HG03280 (cell line): ENCODE measurements at regions not wholly inside any gene's neighbourhood (a gene's known extent, or its start where the extent isn't known, plus 50 kb on each side); places are given as distances from the start of the nearest gene placed in this dataset.

ENCODE experiments used
- ATAC-seq: cut with Tn5 transposase; IDR thresholded peaks from one replicate; pipeline ENCODE4 v1.9.1; 2021; ENCODE audit warnings: mild to moderate bottlenecking, moderate library complexity; ENCODE audit not compliant: unreplicated experiment

- no peak for ATAC-seq
Measured at GRCh38 chr2:136226903-136227302, 109.0 kb upstream of the CXCR4 start.

- ATAC-seq: no peak
Measured at GRCh38 chr2:136225950-136226835, 108.2 kb upstream of the CXCR4 start.

GRCh38 chr2:136223274-136223673, 105.3 kb upstream of the CXCR4 start:
- ATAC-seq: no peak

- ATAC-seq: no peak
Measured at GRCh38 chr2:136222862-136223261, 104.9 kb upstream of the CXCR4 start.

GRCh38 chr2:136221026-136221425, 103.1 kb upstream of the CXCR4 start:
- ATAC-seq: no peak

- no peak for ATAC-seq
Measured at GRCh38 chr2:136219963-136220362, 102.0 kb upstream of the CXCR4 start.

- no peak for ATAC-seq
Measured at GRCh38 chr2:136219341-136219740, 101.4 kb upstream of the CXCR4 start.

GRCh38 chr2:136217996-136218395, 100.0 kb upstream of the CXCR4 start:
- ATAC-seq: peak; percentile 34

GRCh38 chr2:136215908-136216472, 98.0 kb upstream of the CXCR4 start:
- ATAC-seq: no peak

GRCh38 chr2:136215449-136215848, 97.5 kb upstream of the CXCR4 start:
- no peak for ATAC-seq

GRCh38 chr2:136214307-136215200, 96.6 kb upstream of the CXCR4 start:
- no peak for ATAC-seq

GRCh38 chr2:136213836-136214235, 95.9 kb upstream of the CXCR4 start:
- no peak for ATAC-seq

GRCh38 chr2:136212426-136213378, 94.8 kb upstream of the CXCR4 start:
- ATAC-seq: peak; percentile 48

- no peak for ATAC-seq
Measured at GRCh38 chr2:136211701-136212100, 93.8 kb upstream of the CXCR4 start.

- no peak for ATAC-seq
Measured at GRCh38 chr2:136210822-136211221, 92.9 kb upstream of the CXCR4 start.

GRCh38 chr2:136210455-136210805, 92.5 kb upstream of the CXCR4 start:
- ATAC-seq: no peak

GRCh38 chr2:136209561-136210454, 91.9 kb upstream of the CXCR4 start:
- no peak for ATAC-seq

- ATAC-seq: no peak
Measured at GRCh38 chr2:136208682-136209420, 90.9 kb upstream of the CXCR4 start.

GRCh38 chr2:136207665-136208064, 89.7 kb upstream of the CXCR4 start:
- ATAC-seq: no peak
